IMR-90 (cell line): ENCODE measurements at regions not wholly inside any gene's neighbourhood (a gene's known extent, or its start where the extent isn't known, plus 50 kb on each side); places are given as distances from the start of the nearest gene placed in this dataset.

Source experiments
- ATAC-seq: fragments of 200-7000 bp; cut with Tn5 transposase; 2 replicates; pipeline ENCODE4 v1.9.1; 2020; ENCODE audit warnings: low read depth, mild to moderate bottlenecking, moderate library complexity
- BruUV-seq: library from RNA; stranded (reverse); fragments of 400-500 nt; replicated peaks from 2 replicates; lab custom pipeline; 2021; lab: Mats Ljungman, UMichigan
- CTCF ChIA-PET: fragments of 300-600 bp; formaldehyde crosslinking; extraction: SDS; loops from one replicate; lab custom pipeline; 2021; ENCODE audit warnings: antibody characterized with exemption; lab: Yijun Ruan, JAX
- POLR2A ChIA-PET: fragments of 300-600 bp; sonication (Branson Sonifier 250); formaldehyde crosslinking; loops from one replicate; lab custom pipeline; 2022; ENCODE audit warnings: antibody characterized with exemption; ENCODE audit not compliant: unreplicated experiment; lab: Charles Lee
- DNase-seq: peaks from one replicate; pipeline ENCODE4 v3.0.0; 2013
- H2AFZ ChIP-seq: replicated peaks from 2 replicates; pipeline ENCODE3; 2013; ENCODE audit warnings: low read length, mild to moderate bottlenecking; ENCODE audit not compliant: poor library complexity
- H2AK5ac ChIP-seq: 2 replicates; pipeline ENCODE4 v1.6.1; 2013; ENCODE audit warnings: low read depth, low read length, inconsistent platforms
- H2AK9ac ChIP-seq: replicated peaks from 2 replicates; pipeline ENCODE3; 2013; ENCODE audit warnings: mild to moderate bottlenecking, low read depth, low read length, moderate library complexity; ENCODE audit not compliant: poor library complexity
- H2BK120ac ChIP-seq: 2 replicates; pipeline ENCODE4 v1.6.1; 2013; ENCODE audit warnings: low read depth, low read length, inconsistent platforms
- H2BK15ac ChIP-seq: 3 replicates; pipeline ENCODE4 v1.6.1; 2013; ENCODE audit warnings: low read depth, low read length, inconsistent platforms
- H2BK20ac ChIP-seq: 2 replicates; pipeline ENCODE4 v1.6.1; 2013; ENCODE audit warnings: low read depth, mild to moderate bottlenecking, inconsistent platforms, low read length, moderate library complexity
- H2BK5ac ChIP-seq: 2 replicates; pipeline ENCODE4 v1.6.1; 2013; ENCODE audit warnings: mild to moderate bottlenecking, low read depth, low read length, inconsistent platforms; ENCODE audit not compliant: poor library complexity, severe bottlenecking
- H3K14ac ChIP-seq: replicated peaks from 2 replicates; pipeline ENCODE4 v1.6.1; 2013; ENCODE audit warnings: low read depth, low read length, inconsistent platforms
- H3K18ac ChIP-seq: 2 replicates; pipeline ENCODE4 v1.6.1; 2013; ENCODE audit warnings: low read depth, low read length, control low read depth
- H3K23ac ChIP-seq: 2 replicates; pipeline ENCODE4 v1.6.1; 2013; ENCODE audit warnings: low read depth, low read length, inconsistent platforms
- H3K27ac ChIP-seq: 2 replicates; pipeline ENCODE4 v1.5.1; 2013; ENCODE audit warnings: mild to moderate bottlenecking, control low read depth, low read length; ENCODE audit not compliant: insufficient read depth
- H3K27me3 ChIP-seq: 2 replicates; pipeline ENCODE4 v1.6.1; 2013; ENCODE audit warnings: low read length; ENCODE audit not compliant: control insufficient read depth, insufficient read depth
- H3K36me3 ChIP-seq: 2 replicates; pipeline ENCODE4 v1.6.1; 2013; ENCODE audit warnings: low read length, mixed read lengths; ENCODE audit not compliant: control insufficient read depth, insufficient read depth
- H3K4ac ChIP-seq: 2 replicates; pipeline ENCODE4 v1.6.1; 2013; ENCODE audit warnings: low read depth, low read length, inconsistent platforms
- H3K4me1 ChIP-seq: 2 replicates; pipeline ENCODE4 v1.6.1; 2013; ENCODE audit warnings: low read length, mixed read lengths; ENCODE audit not compliant: control insufficient read depth, insufficient read depth
- H3K4me2 ChIP-seq: 2 replicates; pipeline ENCODE4 v1.6.1; 2013; ENCODE audit warnings: low read depth, mild to moderate bottlenecking, control low read depth, low read length, moderate library complexity
- H3K4me3 ChIP-seq: 2 replicates; pipeline ENCODE4 v1.5.1; 2013; ENCODE audit warnings: low read depth, mild to moderate bottlenecking, control low read depth, low read length, moderate library complexity; ENCODE audit not compliant: insufficient read depth
- H3K56ac ChIP-seq: 2 replicates; pipeline ENCODE4 v1.6.1; 2013; ENCODE audit warnings: low read length, inconsistent platforms; ENCODE audit not compliant: insufficient read depth; ENCODE audit errors: extremely low read depth
- H3K79me1 ChIP-seq, 2 experiments: 2 replicates each; pipeline ENCODE4 v1.6.1; 2013; ENCODE audit warnings: low read length in 2 of 2, inconsistent platforms in 1 of 2, low read depth in 1 of 2
- H3K9ac ChIP-seq: 2 replicates; pipeline ENCODE4 v1.6.1; 2013; ENCODE audit warnings: low read depth, low read length, control low read depth
- H3K9me1 ChIP-seq: 2 replicates; pipeline ENCODE4 v1.6.1; 2013; ENCODE audit warnings: low read length, inconsistent platforms; ENCODE audit not compliant: insufficient read depth
- H3K9me3 ChIP-seq: 2 replicates; pipeline ENCODE4 v1.6.1; 2013; ENCODE audit warnings: low read length; ENCODE audit not compliant: control insufficient read depth, insufficient read depth
- H4K20me1 ChIP-seq: 2 replicates; pipeline ENCODE4 v1.6.1; 2013; ENCODE audit warnings: low read length, inconsistent platforms; ENCODE audit not compliant: insufficient read depth
- H4K5ac ChIP-seq: 2 replicates; pipeline ENCODE4 v1.6.1; 2013; ENCODE audit warnings: mild to moderate bottlenecking, low read depth, low read length, control low read depth
- H4K8ac ChIP-seq, 2 experiments: 2 replicates each; pipeline ENCODE4 v1.6.1; 2013; ENCODE audit warnings: low read depth in 2 of 2, low read length in 2 of 2, control low read depth in 1 of 2, inconsistent platforms in 1 of 2
- H4K91ac ChIP-seq: 2 replicates; pipeline ENCODE4 v1.6.1; 2013; ENCODE audit warnings: low read depth, low read length, inconsistent platforms; ENCODE audit not compliant: insufficient read depth
- CEBPB ChIP-seq: IDR thresholded peaks from 2 replicates; pipeline ENCODE4 v1.6.1; 2012; ENCODE audit warnings: low read depth, low read length, improper control_type of control experiment
- ELK1 ChIP-seq: fragments of 150-350 bp; IDR thresholded peaks from 2 replicates; pipeline ENCODE4 v1.6.1; 2016; ENCODE audit warnings: low read depth, mild to moderate bottlenecking, low read length, moderate library complexity, borderline replicate concordance
- FOS ChIP-seq: fragments of 150-350 bp; IDR thresholded peaks from 2 replicates; pipeline ENCODE4 v1.6.1; 2016; ENCODE audit warnings: low read depth, low read length
- POLR2A ChIP-seq: IDR thresholded peaks from 2 replicates; pipeline ENCODE4 v1.6.1; 2012; ENCODE audit warnings: mild to moderate bottlenecking, low read depth, low read length
- RCOR1 ChIP-seq: IDR thresholded peaks from 2 replicates; pipeline ENCODE4 v1.6.1; 2012; ENCODE audit warnings: mild to moderate bottlenecking, low read length, improper control_type of control experiment; ENCODE audit not compliant: insufficient replicate concordance
- dilution Hi-C: fragments of 300-500 bp; cut with HindIII; formaldehyde crosslinking; loops from one replicate; pipeline ENCODE4 v1.14.3; 2018; ENCODE audit warnings: low sequenced_read_pairs; ENCODE audit not compliant: unreplicated experiment
- in situ Hi-C: fragments of 300-500 bp; cut with MboI; formaldehyde crosslinking; loops from 3 replicates; pipeline ENCODE4 v1.14.3; 2019; ENCODE audit warnings: low sequenced_read_pairs, inconsistent platforms, mixed read lengths
- intact Hi-C: fragments of 100-400 bp; cut with micrococcal nuclease; formaldehyde crosslinking; loops from 2 replicates; pipeline ENCODE4 v1.10.0; 2022
- TF ChIP-seq, protein P1 (sequence below): fragments of 150-350 bp; IDR thresholded peaks from 2 replicates; pipeline ENCODE4 v1.6.1; 2017; ENCODE audit warnings: mild to moderate bottlenecking, antibody characterized with exemption, low read length, low read depth

DNA sequence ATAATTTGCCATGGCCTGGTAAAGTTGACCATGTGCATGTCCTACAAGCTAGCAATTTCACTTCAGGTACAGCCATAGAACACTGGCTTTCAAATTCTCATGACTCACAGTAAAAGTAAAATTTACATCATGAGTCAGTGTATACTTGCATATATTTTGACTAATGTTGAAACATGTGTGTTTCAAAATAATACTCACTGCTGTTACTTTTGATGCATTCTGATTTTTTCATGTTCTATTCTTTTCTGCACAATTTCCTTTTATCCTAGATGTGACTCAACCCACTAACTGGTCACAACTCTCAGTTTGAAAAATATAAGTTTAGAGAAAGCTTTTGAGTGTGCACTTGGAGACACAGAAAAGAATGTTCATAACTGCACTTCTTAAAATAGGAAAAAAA lies 365.7 kb downstream of the FGF13 start:
- no peaks in the 10 kb centered on the region for H3K9me3 ChIP-seq
- H3K56ac ChIP-seq, result no peak overlapping the region
- H3K14ac ChIP-seq, result no peak overlapping the region
- H4K5ac ChIP-seq, result no peak overlapping the region
- no peak for ATAC-seq
- dilution Hi-C loops, result no loop called here
- H3K27ac ChIP-seq, result no peak overlapping the region
- H3K4me3 ChIP-seq, result no peak overlapping the region
- no peaks in the 10 kb centered on the region for H3K79me1 ChIP-seq
- no peaks in the 10 kb centered on the region for H3K9me1 ChIP-seq
- H2BK15ac ChIP-seq, result no peak overlapping the region
- no peak overlapping the region for H2AK9ac ChIP-seq
- intact Hi-C loops, result no loop called here
- H3K27me3 ChIP-seq, result no peaks in the 10 kb centered on the region
- no peak for DNase-seq
- H2BK5ac ChIP-seq, result no peak overlapping the region
- no peak overlapping the region for H4K91ac ChIP-seq
- no TSS peak for BruUV-seq
- no peak overlapping the region for H3K18ac ChIP-seq
- TF ChIP-seq CEBPB, result no peak
- TF ChIP-seq POLR2A, result no peak
- no peak for TF ChIP-seq RCOR1
- TF ChIP-seq, protein P1, sequence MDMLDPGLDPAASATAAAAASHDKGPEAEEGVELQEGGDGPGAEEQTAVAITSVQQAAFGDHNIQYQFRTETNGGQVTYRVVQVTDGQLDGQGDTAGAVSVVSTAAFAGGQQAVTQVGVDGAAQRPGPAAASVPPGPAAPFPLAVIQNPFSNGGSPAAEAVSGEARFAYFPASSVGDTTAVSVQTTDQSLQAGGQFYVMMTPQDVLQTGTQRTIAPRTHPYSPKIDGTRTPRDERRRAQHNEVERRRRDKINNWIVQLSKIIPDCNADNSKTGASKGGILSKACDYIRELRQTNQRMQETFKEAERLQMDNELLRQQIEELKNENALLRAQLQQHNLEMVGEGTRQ, result no peak
- no peak for TF ChIP-seq FOS
- TF ChIP-seq ELK1, result no peak
- ChIA-PET POLR2A (no interaction called here), CTCF (no interaction called here)
- no peaks in the 10 kb centered on the region for H3K36me3 ChIP-seq
- in situ Hi-C loops, result no loop called here
- no peak overlapping the region for H3K4me2 ChIP-seq
- H3K9ac ChIP-seq, result no peak overlapping the region
- H2AFZ ChIP-seq, result no peak overlapping the region
- no peak overlapping the region for H3K4ac ChIP-seq
- H3K4me1 ChIP-seq, result no peaks in the 10 kb centered on the region
- no peak overlapping the region for H3K23ac ChIP-seq
- no peak overlapping the region for H2AK5ac ChIP-seq
- H4K8ac ChIP-seq, result no peak overlapping the region
- no peaks in the 10 kb centered on the region for H4K20me1 ChIP-seq
- H2BK20ac ChIP-seq, result no peak overlapping the region
- no peak overlapping the region for H2BK120ac ChIP-seq
